Left forelimb (tissue), 1 donor: ENCODE measurements at regions not wholly inside any gene's neighbourhood (a gene's known extent, or its start where the extent isn't known, plus 50 kb on each side); places are given as distances from the start of the nearest gene placed in this dataset.

Experiments
- DNase-seq: peaks from one replicate; pipeline ENCODE4 v3.0.0-alpha.2; 2018; ENCODE audit warnings: low spot score

GRCh38 chr5:6194906-6195612 is 183.3 kb downstream of the MED10 start:
- no peak for DNase-seq

DNA sequence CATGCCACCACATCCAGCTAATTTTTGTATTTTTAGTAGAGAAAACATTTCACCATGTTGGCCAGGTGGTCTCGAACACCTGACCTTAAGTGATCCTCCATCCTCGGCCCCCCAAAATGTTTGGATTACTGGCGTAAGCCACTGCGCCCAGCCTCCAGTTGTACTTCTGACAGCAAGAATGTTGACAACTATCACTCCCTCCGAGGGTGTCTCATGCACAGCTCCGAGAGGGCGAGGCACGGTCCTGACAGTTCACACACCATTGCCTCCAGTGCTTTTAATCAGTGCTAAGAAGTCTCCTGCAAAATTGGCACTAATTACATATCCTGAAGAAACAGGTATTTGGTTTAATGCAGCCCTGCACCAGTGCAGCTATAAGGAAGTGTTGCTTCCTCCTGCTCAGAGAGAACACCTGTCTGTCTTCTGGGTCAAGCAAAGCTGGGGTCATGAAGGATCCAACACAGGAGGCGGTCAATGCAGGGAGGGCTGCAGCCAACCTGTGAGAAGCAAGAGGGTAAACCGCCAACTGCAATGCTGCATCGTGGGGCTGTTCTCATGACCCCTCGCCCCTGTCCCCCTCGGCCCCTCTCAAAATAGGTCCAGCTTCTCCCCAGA is 184.0 kb downstream of the MED10 start:
- peak; percentile 41 for DNase-seq

GRCh38 chr5:6193310-6193709 is 185.0 kb downstream of the MED10 start:
- DNase-seq: peak; percentile 17

DNA sequence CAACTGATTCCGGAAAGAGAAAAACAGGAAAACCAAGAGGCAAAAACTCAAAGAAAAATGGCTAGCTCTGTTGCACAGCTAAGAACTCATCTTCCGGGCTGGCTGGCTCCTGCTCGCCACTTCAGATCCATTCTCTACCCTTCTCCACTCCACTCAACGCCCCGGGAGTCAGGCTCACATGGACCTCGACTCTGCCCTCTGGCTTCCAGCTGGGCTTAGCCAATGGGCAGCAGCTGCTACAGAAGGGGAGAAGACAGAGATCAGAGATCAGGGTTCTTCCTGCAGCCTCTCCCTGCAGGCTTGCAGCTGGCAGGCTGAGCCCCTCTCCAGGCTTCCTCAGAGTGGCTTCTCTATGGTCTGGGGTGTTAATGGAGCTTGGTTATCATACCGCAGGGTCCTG is 187.5 kb downstream of the MED10 start:
- DNase-seq: no peak

DNA sequence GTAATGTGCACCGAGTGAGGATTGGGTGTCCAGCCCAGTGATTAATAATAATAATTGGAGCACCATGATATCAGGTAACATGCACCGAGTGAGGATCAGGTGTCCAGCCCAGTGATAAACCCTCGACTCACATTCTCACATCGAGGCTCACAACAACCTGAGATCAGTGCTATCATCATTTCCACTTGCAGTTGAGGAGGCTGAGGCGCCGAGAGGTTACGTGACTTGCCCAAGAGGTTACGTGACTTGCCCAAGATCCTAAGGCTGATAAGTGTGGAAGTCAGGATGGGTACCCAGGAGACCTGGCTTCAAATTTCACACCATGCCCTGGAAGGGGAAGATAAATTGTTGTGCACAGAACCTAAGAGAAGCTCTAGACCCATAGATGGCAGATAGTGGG is 189.4 kb downstream of the MED10 start:
- DNase-seq: no peak

DNA sequence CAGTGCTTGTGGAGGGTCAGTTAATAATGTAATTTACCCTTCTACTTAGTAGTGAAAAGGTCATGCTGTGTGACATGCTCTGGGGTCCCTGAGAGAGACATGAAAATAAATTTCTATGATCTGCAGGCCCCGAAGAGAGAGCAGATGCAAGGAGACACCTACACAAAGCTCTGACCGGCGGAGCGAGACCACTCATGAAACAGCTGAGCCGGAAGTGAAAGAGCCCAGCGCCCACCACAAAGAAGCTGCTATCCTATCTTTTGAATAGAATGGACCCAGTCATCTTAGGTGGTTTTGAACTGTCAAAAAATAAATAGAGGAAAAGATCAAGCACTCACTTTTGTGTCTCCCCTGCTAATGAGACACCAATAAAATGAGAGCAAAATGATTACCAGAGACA is 190.0 kb downstream of the MED10 start:
- DNase-seq: no peak

DNA sequence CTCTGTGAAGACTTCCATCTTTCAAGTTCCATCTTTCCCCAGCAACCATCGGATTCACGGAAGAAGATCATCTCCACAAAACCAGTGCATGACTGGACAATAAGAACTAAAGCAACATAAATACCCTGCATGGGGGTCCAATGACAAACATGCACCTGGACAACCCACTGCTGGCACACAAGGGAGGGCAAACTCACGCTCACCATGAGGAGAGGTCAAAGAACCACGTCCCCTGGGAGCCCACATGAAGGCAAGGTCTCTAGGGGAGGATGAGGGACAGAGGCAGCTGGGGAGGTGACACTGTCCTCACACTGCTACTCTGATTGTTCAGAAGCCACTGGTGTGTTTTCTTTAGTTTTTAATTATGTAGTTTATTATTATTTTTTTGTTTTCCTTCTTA is 190.8 kb downstream of the MED10 start:
- no peak for DNase-seq

- DNase-seq: no peak
Observed at GRCh38 chr5:6185574-6185973, 192.8 kb downstream of the MED10 start.

DNA sequence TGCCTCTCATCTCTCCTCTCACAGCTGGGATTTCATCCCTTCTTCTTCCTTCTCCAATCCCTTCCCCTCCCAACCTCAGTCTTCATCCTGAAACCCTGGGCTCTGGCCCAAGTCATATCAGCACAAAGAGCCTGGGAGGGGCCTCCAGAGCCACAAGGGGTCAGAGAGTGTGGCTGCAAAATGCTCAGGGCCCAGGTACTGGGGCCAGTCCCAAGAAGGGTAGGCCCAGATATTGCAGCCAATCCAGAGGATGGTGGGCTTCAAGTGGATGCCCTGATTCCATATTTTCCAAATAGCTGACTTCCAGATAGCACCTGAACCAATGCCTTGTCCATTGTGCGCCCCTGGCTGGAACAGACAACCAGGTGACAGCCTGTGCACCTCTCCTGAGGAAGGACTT is 193.9 kb downstream of the MED10 start:
- no peak for DNase-seq

GRCh38 chr5:6183391-6184390 is 194.7 kb downstream of the MED10 start:
- no peak for DNase-seq

GRCh38 chr5:6182271-6182815 is 196.0 kb downstream of the MED10 start:
- DNase-seq: no peak

- no peak for DNase-seq
Observed at GRCh38 chr5:6181871-6182270, 196.5 kb downstream of the MED10 start.

DNA sequence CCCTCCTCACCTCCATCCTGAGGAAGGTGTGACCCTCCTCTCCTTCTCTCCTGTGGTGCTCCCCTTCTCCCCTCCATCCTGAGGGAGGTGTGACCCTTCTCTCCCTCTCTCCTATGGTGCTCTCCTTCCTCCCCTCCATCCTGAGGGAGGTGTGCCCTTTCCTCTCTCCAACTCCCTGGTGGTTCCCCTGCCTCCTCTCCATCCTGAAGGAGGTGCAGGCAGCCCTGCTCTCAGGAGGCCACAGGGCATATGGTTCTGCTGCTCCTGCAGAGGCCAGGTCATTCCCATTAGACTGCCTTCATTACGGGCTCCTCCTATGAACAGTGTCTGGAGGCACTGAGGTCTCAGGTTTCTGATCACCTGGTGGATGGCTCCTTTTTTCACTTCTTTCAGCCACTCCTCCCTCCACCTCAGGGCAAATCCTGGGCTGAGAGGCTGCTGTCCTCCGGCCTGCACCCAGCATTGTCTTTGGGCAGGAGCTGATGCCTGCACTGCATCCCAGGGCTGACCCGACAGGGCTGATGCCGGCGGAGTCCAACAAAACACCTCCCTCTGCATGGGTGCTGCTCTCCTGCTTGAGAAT is 197.1 kb downstream of the MED10 start:
- DNase-seq: no peak

DNA sequence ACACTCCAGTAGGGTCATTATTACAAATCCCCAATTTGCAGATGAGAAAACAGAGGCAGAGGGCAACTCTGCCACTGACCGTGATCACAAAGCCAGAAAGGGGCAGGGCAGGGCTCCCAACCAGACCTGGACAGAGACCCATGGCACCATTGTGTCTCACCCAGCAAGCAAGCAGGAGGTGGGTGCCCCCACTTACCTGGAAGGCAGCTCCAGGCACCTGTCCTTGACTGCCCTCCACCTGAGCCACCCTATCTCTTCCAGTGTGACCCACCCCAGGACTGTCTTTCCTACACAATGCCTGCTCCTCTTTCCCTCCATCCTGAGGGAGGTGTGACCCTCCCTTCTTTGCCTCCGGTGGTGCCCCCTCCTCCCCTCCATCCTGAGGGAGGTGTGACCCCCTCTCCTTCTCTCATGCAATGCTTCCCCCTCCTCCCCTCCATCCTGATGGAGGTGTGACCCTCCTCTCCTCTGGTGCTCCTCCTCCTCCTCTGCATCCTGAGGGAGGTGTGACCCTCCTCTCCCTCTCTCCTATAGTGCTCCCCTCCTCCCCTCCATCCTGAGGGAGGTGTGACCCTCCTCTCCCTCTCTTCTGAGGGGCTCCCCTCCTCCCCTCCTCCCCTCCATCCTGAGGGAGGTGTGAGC is 198.0 kb downstream of the MED10 start:
- no peak for DNase-seq

- DNase-seq: no peak
Observed at GRCh38 chr5:6178846-6179532, 199.4 kb downstream of the MED10 start.

- DNase-seq: no peak
Observed at GRCh38 chr5:6177926-6178325, 200.4 kb downstream of the MED10 start.

DNA sequence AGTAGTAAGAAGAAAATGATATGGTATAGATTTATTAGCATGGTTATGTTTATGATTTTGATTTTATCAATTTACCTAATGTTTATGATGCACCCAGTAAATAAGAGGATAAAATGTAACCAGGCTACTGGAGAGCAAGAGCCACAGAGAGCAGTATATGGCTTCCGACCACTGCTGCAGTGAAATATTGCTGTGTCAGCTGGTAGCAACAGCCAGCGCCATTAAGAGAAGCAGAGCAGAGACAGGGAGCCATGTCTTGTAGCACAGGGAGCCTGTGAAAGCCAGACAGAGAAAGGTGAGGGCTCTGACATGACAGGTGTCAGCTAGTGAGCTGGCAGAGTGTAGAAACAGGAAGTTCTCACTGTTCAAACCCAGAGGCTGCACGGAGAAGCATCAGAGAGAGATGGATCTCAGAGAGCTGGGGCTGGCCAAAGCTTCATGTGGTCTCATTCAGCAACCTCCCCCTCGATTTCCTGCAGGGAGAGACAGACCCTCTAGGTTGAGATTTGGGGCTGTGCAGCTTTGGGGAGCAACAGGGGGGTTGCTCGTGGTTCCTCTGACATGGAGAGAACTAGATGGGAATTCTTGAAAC is 202.1 kb downstream of the MED10 start:
- no peak for DNase-seq

- DNase-seq: no peak
Observed at GRCh38 chr5:6175172-6175854, 203.0 kb downstream of the MED10 start.

DNA sequence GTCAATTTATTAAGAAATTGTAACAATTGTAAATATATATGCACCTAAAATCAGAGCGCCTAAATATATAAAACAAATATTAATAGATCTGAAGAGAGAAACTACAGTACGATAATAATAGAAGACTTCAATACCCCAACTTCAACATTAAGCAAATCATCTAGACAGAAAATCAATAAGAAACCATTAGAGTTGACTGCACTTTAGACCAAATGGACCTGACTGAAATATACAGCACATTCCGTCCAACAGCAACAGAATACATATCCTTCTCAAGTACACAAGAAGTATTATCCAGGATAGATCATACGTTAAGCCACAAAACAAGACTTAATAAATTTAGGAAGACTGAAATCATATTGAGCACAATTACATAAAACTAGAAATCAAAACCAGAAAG is 208.7 kb downstream of the MED10 start:
- DNase-seq: no peak
